ENCODE measurements at regions not wholly inside any gene's neighbourhood (a gene's known extent, or its start where the extent isn't known, plus 50 kb on each side); places are given as distances from the start of the nearest gene placed in this dataset.
"Not testable (repeated sequence)": the region's sequence is repeated elsewhere in the genome, so short reads cannot be mapped to it uniquely, and the experiment has no call there.

DNA sequence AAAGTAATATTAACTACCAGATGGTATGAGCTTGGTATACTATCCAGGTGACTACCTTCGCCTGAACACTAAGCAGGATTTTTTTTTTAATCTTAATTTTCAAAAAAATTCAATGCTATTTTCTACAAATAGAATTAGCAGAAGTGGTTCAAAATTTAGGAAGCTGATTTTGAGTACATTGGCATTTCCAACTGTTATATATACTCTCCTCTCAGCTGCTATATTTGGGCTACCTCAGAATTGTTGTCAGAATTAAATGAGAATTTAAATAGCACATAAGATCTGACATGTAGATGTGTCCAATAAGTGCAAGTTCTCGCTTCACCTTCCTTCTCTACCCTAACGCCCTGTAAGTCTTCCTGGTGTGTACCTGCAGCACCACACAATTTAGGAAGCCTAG, 83.1 kb downstream of the DUSP6 start:
- intact Hi-C loops (cut with DNase I), result no loop called here
- TF ChIP-seq, protein P1, sequence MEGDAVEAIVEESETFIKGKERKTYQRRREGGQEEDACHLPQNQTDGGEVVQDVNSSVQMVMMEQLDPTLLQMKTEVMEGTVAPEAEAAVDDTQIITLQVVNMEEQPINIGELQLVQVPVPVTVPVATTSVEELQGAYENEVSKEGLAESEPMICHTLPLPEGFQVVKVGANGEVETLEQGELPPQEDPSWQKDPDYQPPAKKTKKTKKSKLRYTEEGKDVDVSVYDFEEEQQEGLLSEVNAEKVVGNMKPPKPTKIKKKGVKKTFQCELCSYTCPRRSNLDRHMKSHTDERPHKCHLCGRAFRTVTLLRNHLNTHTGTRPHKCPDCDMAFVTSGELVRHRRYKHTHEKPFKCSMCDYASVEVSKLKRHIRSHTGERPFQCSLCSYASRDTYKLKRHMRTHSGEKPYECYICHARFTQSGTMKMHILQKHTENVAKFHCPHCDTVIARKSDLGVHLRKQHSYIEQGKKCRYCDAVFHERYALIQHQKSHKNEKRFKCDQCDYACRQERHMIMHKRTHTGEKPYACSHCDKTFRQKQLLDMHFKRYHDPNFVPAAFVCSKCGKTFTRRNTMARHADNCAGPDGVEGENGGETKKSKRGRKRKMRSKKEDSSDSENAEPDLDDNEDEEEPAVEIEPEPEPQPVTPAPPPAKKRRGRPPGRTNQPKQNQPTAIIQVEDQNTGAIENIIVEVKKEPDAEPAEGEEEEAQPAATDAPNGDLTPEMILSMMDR (IDR thresholded peaks at IDR 0.05), result no peak

DNA sequence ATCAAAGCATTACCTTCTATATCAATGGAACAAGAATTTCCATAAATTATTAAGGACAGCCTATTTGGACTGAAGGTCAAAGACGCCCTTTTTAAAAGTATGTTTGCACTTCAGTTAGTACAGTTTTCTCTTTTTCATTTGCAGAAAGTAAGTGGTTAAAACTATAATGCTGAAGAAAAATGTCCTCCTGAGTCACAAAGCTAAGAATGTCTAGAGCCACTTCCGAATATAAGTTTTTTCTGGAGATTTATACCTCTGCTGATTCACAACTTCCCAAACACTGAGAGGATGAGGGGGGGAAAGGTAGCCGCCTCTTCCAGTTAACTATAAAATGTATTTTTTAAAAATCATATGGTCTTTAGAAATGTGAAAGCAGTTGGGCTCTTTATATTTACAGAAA, 84.9 kb downstream of the DUSP6 start:
- H3K27ac ChIP-seq, result no peak overlapping the region
- no peaks in the 10 kb centered on the region for H3K9me3 ChIP-seq
- no peaks in the 10 kb centered on the region for H3K4me1 ChIP-seq
- DNase-seq, result no peak
- TF ChIP-seq, protein P1 (IDR thresholded peaks at IDR 0.05), result no peak
- no peak overlapping the region for H3K9ac ChIP-seq (ENCODE audit: low read depth in 2 of 2, low read length in 2 of 2)
- no peaks in the 10 kb centered on the region for H3K36me3 ChIP-seq
- no peak overlapping the region for H3K4me3 ChIP-seq
- intact Hi-C loops (cut with DNase I), result no loop called here
- no peaks in the 10 kb centered on the region for H3K27me3 ChIP-seq

More for the DNA sequence above, 83.1 kb downstream of the DUSP6 start:
- no peak overlapping the region for H3K27ac ChIP-seq
- no peak for DNase-seq
- H3K9ac ChIP-seq (ENCODE audit: low read depth in 2 of 2, low read length in 2 of 2), result no peak overlapping the region
- H3K9me3 ChIP-seq, result no peaks in the 10 kb centered on the region
- H3K4me1 ChIP-seq, result no peaks in the 10 kb centered on the region
- no peak overlapping the region for H3K4me3 ChIP-seq
- no peaks in the 10 kb centered on the region for H3K27me3 ChIP-seq
- no peaks in the 10 kb centered on the region for H3K36me3 ChIP-seq

DNA sequence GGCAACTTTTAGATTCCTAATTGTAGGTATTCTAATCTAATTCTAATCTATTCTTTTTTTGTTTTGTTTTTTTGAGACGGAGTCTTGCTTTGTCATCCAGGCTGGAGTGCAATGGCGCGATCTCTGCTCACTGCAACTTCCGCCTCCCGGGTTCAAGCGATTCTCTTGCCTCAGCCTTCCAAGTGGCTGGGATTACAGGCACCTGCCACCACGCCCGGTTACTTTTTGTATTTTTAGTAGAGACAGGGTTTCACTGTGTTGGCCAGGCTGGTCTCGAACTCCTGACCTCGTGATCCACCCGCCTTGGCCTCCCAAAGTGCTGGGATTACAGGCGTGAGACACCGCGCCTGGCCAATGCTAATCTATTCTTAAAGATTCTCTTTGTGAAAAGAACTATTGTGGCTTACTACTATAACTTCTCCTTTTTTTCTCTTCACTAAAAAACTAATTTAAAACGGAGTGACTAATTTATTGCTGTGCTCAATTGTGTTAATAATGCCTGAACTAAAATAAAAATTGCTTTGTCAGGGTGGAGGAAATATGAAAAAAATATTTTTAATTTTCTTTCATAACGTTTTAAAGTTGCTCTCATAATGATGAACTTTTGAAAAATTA, 85.6 kb downstream of the DUSP6 start:
- H3K9me3 ChIP-seq; intact Hi-C loops (cut with DNase I); H3K27ac ChIP-seq; H3K27me3 ChIP-seq; H3K4me3 ChIP-seq; H3K9ac ChIP-seq (ENCODE audit: low read depth in 2 of 2, low read length in 2 of 2); DNase-seq; H3K36me3 ChIP-seq; H3K4me1 ChIP-seq: not testable (repeated sequence)

DNA sequence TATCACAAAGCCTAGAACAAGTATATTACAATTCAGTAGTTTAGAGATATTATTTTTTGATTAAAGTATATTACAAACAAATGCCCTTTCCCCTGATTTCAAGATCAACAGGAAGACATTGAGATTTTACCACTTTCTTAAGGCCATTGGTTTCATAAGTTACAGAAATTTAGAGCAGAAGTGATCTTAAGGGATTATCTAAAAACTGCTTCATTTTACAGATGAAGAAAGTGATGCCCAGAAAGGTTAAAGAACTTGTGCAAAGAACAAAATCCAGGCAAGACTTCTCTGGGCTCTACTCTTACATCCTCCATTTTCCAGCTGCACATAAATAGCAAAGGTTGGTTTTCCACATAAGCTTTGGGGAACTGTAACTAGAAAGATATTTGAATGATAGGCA, 87.5 kb downstream of the DUSP6 start:
- Histone ChIP-seq H3K36me3 (no peaks in the 10 kb centered on the region), H3K27me3 (no peaks in the 10 kb centered on the region), H3K9ac (ENCODE audit: low read depth in 2 of 2, low read length in 2 of 2) (no peak overlapping the region), H3K27ac (no peak overlapping the region), H3K9me3 (no peaks in the 10 kb centered on the region), H3K4me3 (no peak overlapping the region), H3K4me1 (no peaks in the 10 kb centered on the region)
- intact Hi-C loops (cut with DNase I), result no loop called here
- DNase-seq, result no peak
- TF ChIP-seq, protein P1 (IDR thresholded peaks at IDR 0.05), result no peak

DNA sequence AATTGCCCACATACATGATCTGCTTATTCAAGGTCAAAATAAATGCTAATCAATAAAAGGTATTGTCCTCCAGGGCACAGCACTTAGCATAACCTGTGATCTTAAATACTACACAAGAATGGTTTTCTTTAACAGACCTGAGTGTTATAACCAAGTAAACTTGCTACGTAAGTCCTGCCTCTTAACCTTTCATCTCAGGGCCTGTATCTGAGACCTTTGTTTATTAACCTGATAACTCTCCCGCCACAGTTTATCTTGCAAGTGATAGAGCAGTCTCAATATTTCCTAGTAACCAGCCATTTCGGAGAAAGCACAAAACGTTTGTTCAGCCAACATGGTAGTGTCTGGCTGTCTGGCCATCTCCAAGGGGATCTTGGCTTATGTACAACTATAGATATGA, 88.4 kb downstream of the DUSP6 start:
- no peaks in the 10 kb centered on the region for H3K27me3 ChIP-seq
- TF ChIP-seq, protein P1 (IDR thresholded peaks at IDR 0.05), result no peak
- intact Hi-C loops (cut with DNase I), result no loop called here
- H3K4me3 ChIP-seq, result no peak overlapping the region
- DNase-seq, result no peak
- H3K36me3 ChIP-seq, result no peaks in the 10 kb centered on the region
- H3K9ac ChIP-seq (ENCODE audit: low read depth in 2 of 2, low read length in 2 of 2), result no peak overlapping the region
- H3K4me1 ChIP-seq, result no peaks in the 10 kb centered on the region
- no peak overlapping the region for H3K27ac ChIP-seq
- H3K9me3 ChIP-seq, result no peaks in the 10 kb centered on the region

DNA sequence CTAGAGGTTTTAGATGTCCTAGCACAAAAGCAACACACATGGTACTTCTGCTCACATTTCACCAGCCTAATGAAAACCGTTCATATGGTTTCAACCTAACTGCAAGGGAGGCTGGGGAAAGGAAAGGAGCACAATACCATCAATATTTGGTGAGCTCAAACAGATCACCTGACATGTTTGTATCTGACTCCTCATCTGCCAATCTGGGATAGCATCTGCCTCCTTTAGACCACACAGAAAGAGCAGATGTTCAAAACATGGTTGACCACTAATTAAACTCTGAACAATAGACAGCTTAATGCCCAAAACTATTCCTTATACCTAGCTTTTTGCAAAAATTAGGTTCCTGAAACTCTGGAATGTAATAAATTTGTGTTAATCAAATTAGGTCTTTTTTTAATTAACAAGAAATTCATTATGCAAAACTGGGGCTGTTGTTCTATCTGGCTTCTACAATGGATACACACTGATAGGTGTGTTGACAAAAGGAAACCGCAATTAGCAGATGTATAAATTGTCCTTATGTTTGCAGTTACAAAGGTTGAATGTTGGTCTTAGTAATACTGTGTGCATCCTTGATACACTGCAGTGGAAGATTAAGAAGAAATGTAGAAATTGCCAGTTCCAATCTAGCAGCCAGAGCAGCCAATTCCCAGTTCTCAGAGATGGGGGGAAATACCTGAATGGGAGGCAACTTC, 89.3 kb downstream of the DUSP6 start:
- no peaks in the 10 kb centered on the region for H3K4me1 ChIP-seq
- no peak overlapping the region for H3K27ac ChIP-seq
- H3K36me3 ChIP-seq, result no peaks in the 10 kb centered on the region
- TF ChIP-seq, protein P1 (IDR thresholded peaks at IDR 0.05), result no peak
- H3K9ac ChIP-seq (ENCODE audit: low read depth in 2 of 2, low read length in 2 of 2), result no peak overlapping the region
- intact Hi-C loops (cut with DNase I), result no loop called here
- H3K9me3 ChIP-seq, result no peaks in the 10 kb centered on the region
- H3K27me3 ChIP-seq, result no peaks in the 10 kb centered on the region
- no peak for DNase-seq
- no peak overlapping the region for H3K4me3 ChIP-seq

Data from colonic mucosa (tissue), 4 donors.